ENCODE measurements at regions not wholly inside any gene's neighbourhood (a gene's known extent, or its start where the extent isn't known, plus 50 kb on each side); places are given as distances from the start of the nearest gene placed in this dataset.

GRCh38 chr5:5880077-5880763, 457.7 kb downstream of the ICE1 start:
- TF ChIP-seq CTCF (IDR thresholded peaks at IDR 0.05; ENCODE audit: insufficient read depth, low read depth, low read length), result no peak
- no peak for TF ChIP-seq EZH2 (IDR thresholded peaks at IDR 0.05; ENCODE audit: insufficient read depth, low read length)
